Neural progenitor cell (in vitro differentiated cells): ENCODE measurements at regions not wholly inside any gene's neighbourhood (a gene's known extent, or its start where the extent isn't known, plus 50 kb on each side); places are given as distances from the start of the nearest gene placed in this dataset.

ENCODE experiments used
- DNase-seq: peaks from one replicate; pipeline ENCODE4 v3.0.0-alpha.2; 2016; ENCODE audit warnings: low spot score
- H2AFZ ChIP-seq: fragments of 200-600 bp; sonication (generic); replicated peaks from 2 replicates; pipeline ENCODE4 v1.6.1; 2016; ENCODE audit warnings: antibody characterized with exemption
- H3F3A ChIP-seq: fragments of 200-600 bp; sonication (generic); 2 replicates; pipeline ENCODE4 v1.6.1; 2016; ENCODE audit warnings: antibody characterized with exemption, low read depth
- H3K27ac ChIP-seq: fragments of 200-600 bp; sonication (generic); 2 replicates; pipeline ENCODE4 v1.5.1; 2016; ENCODE audit warnings: mild to moderate bottlenecking
- H3K27me3 ChIP-seq: fragments of 200-600 bp; sonication (generic); 2 replicates; pipeline ENCODE4 v1.6.1; 2016; ENCODE audit warnings: mild to moderate bottlenecking, moderate library complexity
- H3K36me3 ChIP-seq: fragments of 200-600 bp; sonication (generic); 2 replicates; pipeline ENCODE4 v1.5.1; 2016
- H3K4me1 ChIP-seq: fragments of 200-600 bp; sonication (generic); 2 replicates; pipeline ENCODE4 v1.6.1; 2016; ENCODE audit warnings: mixed run types
- H3K4me2 ChIP-seq: fragments of 200-600 bp; sonication (generic); 2 replicates; pipeline ENCODE4 v1.6.1; 2016
- H3K4me3 ChIP-seq: fragments of 200-600 bp; sonication (generic); 2 replicates; pipeline ENCODE4 v1.5.1; 2016
- H3K79me2 ChIP-seq: fragments of 200-600 bp; sonication (generic); 2 replicates; pipeline ENCODE4 v1.6.1; 2016; ENCODE audit warnings: low read depth
- H3K9ac ChIP-seq: fragments of 200-600 bp; sonication (generic); 2 replicates; pipeline ENCODE4 v1.6.1; 2016
- H3K9me3 ChIP-seq: fragments of 200-600 bp; sonication (generic); 2 replicates; pipeline ENCODE4 v1.5.1; 2016; ENCODE audit warnings: low read depth
- H4K20me1 ChIP-seq: fragments of 200-600 bp; sonication (generic); 2 replicates; pipeline ENCODE4 v1.6.1; 2016; ENCODE audit warnings: low read depth
- H3K27ac Mint-ChIP-seq: 3 replicates; pipeline ENCODE4 v1.8.0; 2021; ENCODE audit warnings: mixed read lengths
- H3K27me3 Mint-ChIP-seq: 2 replicates; pipeline ENCODE4 v1.8.0; 2022; ENCODE audit warnings: low read depth, mild to moderate bottlenecking, inconsistent platforms, moderate library complexity, mixed read lengths; ENCODE audit not compliant: insufficient read depth
- H3K36me3 Mint-ChIP-seq: 3 replicates; pipeline ENCODE4 v1.8.0; 2021; ENCODE audit warnings: mixed read lengths
- H3K4me1 Mint-ChIP-seq: 3 replicates; pipeline ENCODE4 v1.8.0; 2021; ENCODE audit warnings: mixed read lengths
- H3K4me3 Mint-ChIP-seq: 3 replicates; pipeline ENCODE4 v1.8.0; 2021; ENCODE audit warnings: mild to moderate bottlenecking, moderate library complexity, mixed read lengths
- H3K9me3 Mint-ChIP-seq: 3 replicates; pipeline ENCODE4 v1.8.0; 2020; ENCODE audit warnings: mixed read lengths
- CTCF ChIP-seq: fragments of 200-600 bp; sonication (generic); IDR thresholded peaks from 2 replicates; pipeline ENCODE4 v1.5.1; 2017; ENCODE audit warnings: antibody characterized with exemption, mild to moderate bottlenecking
- EZH2 ChIP-seq: fragments of 200-600 bp; sonication (generic); IDR thresholded peaks from 2 replicates; pipeline ENCODE4 v1.6.1; 2017; ENCODE audit warnings: antibody characterized with exemption, mild to moderate bottlenecking, moderate library complexity
- EZH2phosphoT487 ChIP-seq: fragments of 200-600 bp; sonication (generic); IDR thresholded peaks from 2 replicates; pipeline ENCODE4 v1.6.1; 2017; ENCODE audit warnings: antibody characterized with exemption

- no peak overlapping the region for H2AFZ ChIP-seq
- Mint-ChIP-seq H3K4me1 (peaks cover 8% of the 10 kb centered on the region), H3K4me3 (no peak overlapping the region), H3K36me3 (no peaks in the 10 kb centered on the region), H3K27ac (no peak overlapping the region), H3K9me3 (no peaks in the 10 kb centered on the region), H3K27me3 (peaks cover 9% of the 10 kb centered on the region)
- no peak for TF ChIP-seq EZH2
- no peaks in the 10 kb centered on the region for H3K36me3 ChIP-seq
- no peak overlapping the region for H3K4me3 ChIP-seq
- peaks cover 6% of the 10 kb centered on the region for H3K4me1 ChIP-seq
- H3K27me3 ChIP-seq: no peaks in the 10 kb centered on the region
- no peak for DNase-seq
- H3K27ac ChIP-seq: no peak overlapping the region
- H3K9ac ChIP-seq: no peak overlapping the region
- H4K20me1 ChIP-seq: no peaks in the 10 kb centered on the region
- H3F3A ChIP-seq: peaks cover 3% of the 10 kb centered on the region
- no peaks in the 10 kb centered on the region for H3K9me3 ChIP-seq
- no peak overlapping the region for H3K4me2 ChIP-seq
- H3K79me2 ChIP-seq: no peaks in the 10 kb centered on the region
These were observed 138.5 kb upstream of the PMEPA1 start for GRCh38 chr20:57848282-57848681.

DNA sequence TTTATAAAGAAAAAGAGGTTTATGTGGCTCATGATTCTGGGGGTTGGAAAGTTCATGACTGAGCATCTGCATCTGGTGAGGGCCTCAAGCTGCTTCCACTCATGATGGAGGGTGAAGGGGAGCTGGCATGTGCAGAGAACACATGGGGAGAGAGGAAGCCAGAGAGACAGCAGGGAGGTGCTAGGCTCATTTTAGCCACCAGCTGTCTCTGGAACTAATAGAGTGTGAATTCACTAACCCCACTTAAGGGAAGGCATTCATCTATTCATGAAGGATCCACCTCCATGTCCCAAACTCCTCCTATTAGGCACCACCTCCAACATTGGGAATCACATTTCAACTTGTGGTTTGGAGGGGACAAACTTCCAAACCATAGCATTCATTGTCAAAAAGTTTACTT lies 137.3 kb upstream of the PMEPA1 start:
- peaks cover 10% of the 10 kb centered on the region for H3K27me3 Mint-ChIP-seq
- H3K4me3 Mint-ChIP-seq: no peak overlapping the region
- TF ChIP-seq EZH2phosphoT487: no peak
- TF ChIP-seq CTCF: no peak
- TF ChIP-seq EZH2: no peak
- no peaks in the 10 kb centered on the region for H3K27me3 ChIP-seq
- no peaks in the 10 kb centered on the region for H3K79me2 ChIP-seq
- no peaks in the 10 kb centered on the region for H3K36me3 Mint-ChIP-seq
- H3K4me1 Mint-ChIP-seq: peaks cover 8% of the 10 kb centered on the region
- no peaks in the 10 kb centered on the region for H3K36me3 ChIP-seq
- no peaks in the 10 kb centered on the region for H4K20me1 ChIP-seq
- H3K9me3 Mint-ChIP-seq: no peaks in the 10 kb centered on the region
- no peak overlapping the region for H3K9ac ChIP-seq
- DNase-seq: no peak
- no peak overlapping the region for H3K27ac ChIP-seq
- peaks cover 6% of the 10 kb centered on the region for H3K4me1 ChIP-seq
- no peak overlapping the region for H3K27ac Mint-ChIP-seq
- H3K9me3 ChIP-seq: no peaks in the 10 kb centered on the region
- H3K4me2 ChIP-seq: no peak overlapping the region
- H2AFZ ChIP-seq: no peak overlapping the region
- H3K4me3 ChIP-seq: no peak overlapping the region
- peaks cover 3% of the 10 kb centered on the region for H3F3A ChIP-seq

- TF ChIP-seq EZH2phosphoT487 (no peak), CTCF (no peak), EZH2 (no peak)
- DNase-seq: no peak
These were observed 135.1 kb upstream of the PMEPA1 start for GRCh38 chr20:57844626-57845596.

More at GRCh38 chr20:57844626-57845596, 135.1 kb upstream of the PMEPA1 start:
- Histone ChIP-seq H3K9me3 (no peaks in the 10 kb centered on the region), H3K4me1 (peaks cover 5% of the 10 kb centered on the region), H3K4me2 (no peak overlapping the region), H4K20me1 (no peaks in the 10 kb centered on the region), H3K27ac (no peak overlapping the region), H2AFZ (no peak overlapping the region), H3K79me2 (no peaks in the 10 kb centered on the region), H3K27me3 (no peaks in the 10 kb centered on the region), H3F3A (peaks cover 2% of the 10 kb centered on the region), H3K9ac (no peak overlapping the region), H3K4me3 (no peak overlapping the region), H3K36me3 (no peaks in the 10 kb centered on the region)
- no peaks in the 10 kb centered on the region for H3K36me3 Mint-ChIP-seq
- H3K27me3 Mint-ChIP-seq: peaks cover 6% of the 10 kb centered on the region
- H3K27ac Mint-ChIP-seq: no peak overlapping the region
- H3K4me1 Mint-ChIP-seq: peaks cover 6% of the 10 kb centered on the region
- no peaks in the 10 kb centered on the region for H3K9me3 Mint-ChIP-seq
- no peak overlapping the region for H3K4me3 Mint-ChIP-seq
